ENCODE measurements at regions not wholly inside any gene's neighbourhood (a gene's known extent, or its start where the extent isn't known, plus 50 kb on each side); places are given as distances from the start of the nearest gene placed in this dataset.

DNA sequence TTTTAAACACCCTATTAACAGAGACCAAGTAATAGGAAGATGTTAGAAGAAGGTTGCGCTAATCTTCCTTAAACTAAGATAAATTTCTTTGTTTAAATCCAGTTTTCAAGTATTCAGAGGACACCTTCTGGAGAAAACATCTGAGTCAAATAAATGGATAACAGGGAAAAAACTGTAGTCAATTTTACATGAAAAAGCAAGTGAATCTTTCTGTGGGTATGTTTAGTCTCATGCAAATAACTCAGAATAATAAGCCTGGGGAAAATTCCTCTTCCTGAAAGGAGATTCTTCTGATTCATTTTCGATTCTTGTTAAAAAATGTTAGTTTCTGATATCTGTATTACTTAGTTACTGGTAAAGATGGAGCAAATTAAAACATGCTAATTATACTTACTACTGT is 145.5 kb downstream of the CTH start:
- no peaks in the 10 kb centered on the region for H3K9me3 ChIP-seq
- intact Hi-C loops (cut with DNase I; ENCODE audit: low total_unique reads): no loop called here

GRCh38 chr1:70567167-70567566 is 156.1 kb downstream of the CTH start:
- H3K9me3 ChIP-seq: no peaks in the 10 kb centered on the region
- no peaks in the 10 kb centered on the region for H3K27me3 ChIP-seq
- H3K4me1 ChIP-seq: no peaks in the 10 kb centered on the region
- no peak overlapping the region for H3K27ac ChIP-seq
- no peak for DNase-seq
- intact Hi-C loops (cut with DNase I; ENCODE audit: low total_unique reads): no loop called here
- TF ChIP-seq CTCF (IDR thresholded peaks at IDR 0.05): no peak
- H3K36me3 ChIP-seq: no peaks in the 10 kb centered on the region
- no peak overlapping the region for H3K4me3 ChIP-seq

More for the DNA sequence above, 145.5 kb downstream of the CTH start:
- no peak for TF ChIP-seq CTCF (IDR thresholded peaks at IDR 0.05)
- no peak for DNase-seq
- no peaks in the 10 kb centered on the region for H3K4me1 ChIP-seq
- H3K4me3 ChIP-seq: no peak overlapping the region
- H3K27ac ChIP-seq: no peak overlapping the region
- H3K27me3 ChIP-seq: no peaks in the 10 kb centered on the region
- no peaks in the 10 kb centered on the region for H3K36me3 ChIP-seq

DNA sequence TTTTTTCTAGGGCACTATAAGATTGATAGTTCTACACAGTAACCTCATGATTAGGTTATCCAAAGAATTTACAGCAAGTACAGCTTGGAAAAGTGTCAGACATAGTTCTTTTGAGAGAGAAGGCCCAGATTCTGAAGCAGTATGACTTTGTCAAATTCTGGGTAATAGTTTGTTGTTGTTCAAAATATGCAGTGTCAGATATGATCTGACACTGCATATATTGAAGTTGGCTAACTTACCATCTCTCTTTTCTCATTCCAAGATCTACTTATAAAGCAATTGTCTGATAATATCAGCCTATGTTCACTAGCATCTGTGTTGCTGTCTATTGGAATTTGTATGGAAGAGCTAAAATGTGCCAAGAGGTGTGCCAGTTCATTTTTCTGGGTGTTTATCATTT is 160.1 kb downstream of the CTH start:
- H3K4me1 ChIP-seq: no peaks in the 10 kb centered on the region
- intact Hi-C loops (cut with DNase I; ENCODE audit: low total_unique reads): no loop called here
- TF ChIP-seq CTCF (IDR thresholded peaks at IDR 0.05): no peak
- no peak overlapping the region for H3K4me3 ChIP-seq
- no peaks in the 10 kb centered on the region for H3K36me3 ChIP-seq
- H3K27me3 ChIP-seq: no peaks in the 10 kb centered on the region
- H3K9me3 ChIP-seq: no peaks in the 10 kb centered on the region
- DNase-seq: no peak
- no peak overlapping the region for H3K27ac ChIP-seq

- intact Hi-C loops (cut with DNase I; ENCODE audit: low total_unique reads): no loop called here
- DNase-seq: no peak
- Histone ChIP-seq H3K4me3 (no peak overlapping the region), H3K36me3 (no peaks in the 10 kb centered on the region), H3K27ac (no peak overlapping the region), H3K9me3 (no peaks in the 10 kb centered on the region), H3K4me1 (no peaks in the 10 kb centered on the region), H3K27me3 (no peaks in the 10 kb centered on the region)
- no peak for TF ChIP-seq CTCF (IDR thresholded peaks at IDR 0.05)
These were observed 162.3 kb downstream of the CTH start for GRCh38 chr1:70573317-70573843.

DNA sequence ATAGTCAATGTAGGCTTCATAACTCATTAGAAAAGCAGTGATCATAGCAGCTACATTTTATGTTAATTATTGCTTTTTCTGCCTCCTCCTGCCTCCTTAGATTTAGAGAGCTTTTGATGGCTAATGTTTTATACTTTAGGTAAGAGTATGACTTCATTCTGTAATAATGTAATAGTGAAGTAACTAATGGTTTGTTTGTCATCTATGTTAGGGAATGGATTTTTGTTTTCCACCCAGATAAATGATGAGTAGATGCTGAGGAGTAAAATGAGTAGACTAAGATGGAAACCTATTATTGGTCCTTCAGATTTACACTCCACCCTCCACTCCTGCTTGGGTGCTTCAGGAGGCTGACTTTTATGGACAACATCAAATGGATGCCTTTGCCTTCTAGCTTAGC is 170.6 kb downstream of the CTH start:
- TF ChIP-seq CTCF (IDR thresholded peaks at IDR 0.05): no peak
- H3K27ac ChIP-seq: no peak overlapping the region
- intact Hi-C loops (cut with DNase I; ENCODE audit: low total_unique reads): no loop called here

DNA sequence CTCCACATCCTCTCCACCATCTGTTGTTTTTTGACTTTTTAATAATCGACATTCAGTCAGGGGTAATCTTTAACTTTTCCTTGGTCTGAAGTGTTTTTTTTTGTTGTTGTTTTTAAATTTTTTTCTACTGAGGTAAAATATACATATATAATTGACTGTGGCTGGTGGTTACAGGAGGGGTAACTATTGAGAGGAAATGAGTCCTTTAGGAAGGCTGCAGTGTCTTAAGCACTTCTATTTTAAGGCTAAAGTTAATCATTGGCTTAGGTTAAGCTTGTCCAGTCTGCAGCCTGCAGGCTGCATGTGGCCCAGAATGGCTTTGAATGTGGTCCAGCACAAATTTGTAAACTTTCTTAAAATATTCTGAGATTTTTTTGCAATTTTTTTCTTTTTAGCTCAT is 172.5 kb downstream of the CTH start:
- intact Hi-C loops (cut with DNase I; ENCODE audit: low total_unique reads): no loop called here
- H3K36me3 ChIP-seq: no peaks in the 10 kb centered on the region
- H3K4me3 ChIP-seq: no peak overlapping the region
- H3K9me3 ChIP-seq: no peaks in the 10 kb centered on the region
- no peak for TF ChIP-seq CTCF (IDR thresholded peaks at IDR 0.05)
- H3K4me1 ChIP-seq: no peaks in the 10 kb centered on the region
- H3K27me3 ChIP-seq: no peaks in the 10 kb centered on the region
- no peak for DNase-seq
- H3K27ac ChIP-seq: no peak overlapping the region

More for the DNA sequence above, 170.6 kb downstream of the CTH start:
- H3K9me3 ChIP-seq: no peaks in the 10 kb centered on the region
- DNase-seq: no peak
- H3K4me3 ChIP-seq: no peak overlapping the region
- H3K36me3 ChIP-seq: no peaks in the 10 kb centered on the region
- H3K4me1 ChIP-seq: no peaks in the 10 kb centered on the region
- H3K27me3 ChIP-seq: no peaks in the 10 kb centered on the region
